Hepatocyte (in vitro differentiated cells): ENCODE measurements at regions not wholly inside any gene's neighbourhood (a gene's known extent, or its start where the extent isn't known, plus 50 kb on each side); places are given as distances from the start of the nearest gene placed in this dataset.

ENCODE experiments used
- CTCF ChIP-seq: fragments of 200-600 bp; sonication (generic); IDR thresholded peaks from 2 replicates; pipeline ENCODE4 v1.5.1; 2016; ENCODE audit warnings: antibody characterized with exemption, mild to moderate bottlenecking; ENCODE audit not compliant: poor library complexity
- EZH2 ChIP-seq: fragments of 200-600 bp; sonication (generic); IDR thresholded peaks from 2 replicates; pipeline ENCODE4 v1.6.1; 2016; ENCODE audit warnings: antibody characterized with exemption, mild to moderate bottlenecking, borderline replicate concordance
- EZH2phosphoT487 ChIP-seq: fragments of 200-600 bp; sonication (generic); IDR thresholded peaks from one replicate; pipeline ENCODE4 v1.6.1; 2018; ENCODE audit warnings: antibody characterized with exemption, mild to moderate bottlenecking, low read depth, moderate library complexity; ENCODE audit not compliant: unreplicated experiment, severe bottlenecking

GRCh38 chr20:50387996-50388332, 122.2 kb upstream of the PTPN1 start:
- TF ChIP-seq CTCF (no peak), EZH2 (no peak), EZH2phosphoT487 (no peak)
